Sciatic nerve (tissue), 2 donors: ENCODE measurements at regions not wholly inside any gene's neighbourhood (a gene's known extent, or its start where the extent isn't known, plus 50 kb on each side); places are given as distances from the start of the nearest gene placed in this dataset.

ENCODE experiments used
- ATAC-seq: fragments of 200-7000 bp; cut with Tn5 transposase; one replicate; pipeline ENCODE4 v1.9.1; 2020; ENCODE audit warnings: mild to moderate bottlenecking, moderate library complexity
- DNase-seq: peaks from one replicate; pipeline ENCODE4 v3.0.0-alpha.2; 2020; ENCODE audit warnings: low spot score
- intact Hi-C: fragments of 100-400 bp; cut with DNase I; formaldehyde crosslinking; loops from one replicate; pipeline ENCODE4 v1.14.2; 2022
- donor health status: DM: no; HTN: no; CAD: no.
- donor health status: DM: no; HTN: no; CAD: no.

DNA sequence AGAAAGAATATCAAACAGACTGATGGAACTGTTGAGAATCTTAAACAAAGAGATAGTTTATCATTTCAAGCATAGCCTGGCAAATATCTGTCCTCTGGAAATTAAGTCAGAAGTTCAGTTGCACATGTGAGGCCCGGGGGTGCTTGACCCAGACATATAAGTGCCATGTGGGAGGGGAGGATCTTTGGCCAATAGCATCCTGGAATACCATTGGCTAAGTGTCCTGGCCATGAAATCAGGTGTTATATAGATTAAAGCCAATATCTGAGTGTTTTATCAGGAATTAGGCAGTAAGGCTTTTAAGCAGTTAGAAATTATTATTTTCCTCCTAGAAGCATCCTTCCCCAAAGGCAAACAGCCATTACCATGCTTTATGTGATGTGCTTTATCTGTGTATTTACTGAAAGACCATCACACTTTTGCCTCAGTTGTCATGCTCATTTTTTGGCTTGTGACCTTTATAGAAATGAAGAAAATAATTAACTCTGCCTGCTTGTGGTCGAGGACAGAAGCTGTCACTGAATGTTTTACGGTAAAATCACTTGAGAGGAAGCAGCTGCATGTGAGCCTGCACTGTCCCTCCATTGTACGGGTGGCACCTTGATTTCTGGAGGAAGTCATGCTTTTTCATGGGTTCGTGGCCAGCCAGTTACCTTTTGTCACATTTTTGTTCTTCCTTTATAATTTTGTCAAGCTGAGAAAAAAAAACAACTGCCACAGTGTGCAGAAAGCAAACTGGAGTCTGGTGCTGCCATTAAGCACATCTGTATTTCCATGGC lies 259.9 kb upstream of the FMN2 start:
- DNase-seq (no peak), ATAC-seq (no peak)
- intact Hi-C loops: no loop called here

DNA sequence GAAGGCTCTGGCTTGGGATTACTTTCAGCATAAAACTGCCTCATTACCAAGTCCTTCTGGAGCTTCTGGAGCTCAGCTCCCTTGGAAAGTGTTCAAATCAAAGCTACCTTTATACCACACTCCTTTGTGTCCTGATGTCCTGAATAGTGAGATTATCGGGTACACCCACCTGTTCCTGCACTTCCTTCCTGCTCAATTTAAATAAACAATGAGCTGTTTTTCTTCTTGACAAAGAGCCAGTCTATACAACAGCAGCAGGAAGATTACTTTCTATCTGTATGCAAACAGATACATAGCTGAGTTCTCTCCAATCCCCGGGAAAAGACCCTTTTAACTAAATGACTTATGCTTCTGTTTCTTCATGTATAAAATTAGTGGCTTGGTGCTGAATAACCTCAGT lies 258.0 kb upstream of the FMN2 start:
- ATAC-seq: no peak
- no peak for DNase-seq
- intact Hi-C loops: no loop called here

DNA sequence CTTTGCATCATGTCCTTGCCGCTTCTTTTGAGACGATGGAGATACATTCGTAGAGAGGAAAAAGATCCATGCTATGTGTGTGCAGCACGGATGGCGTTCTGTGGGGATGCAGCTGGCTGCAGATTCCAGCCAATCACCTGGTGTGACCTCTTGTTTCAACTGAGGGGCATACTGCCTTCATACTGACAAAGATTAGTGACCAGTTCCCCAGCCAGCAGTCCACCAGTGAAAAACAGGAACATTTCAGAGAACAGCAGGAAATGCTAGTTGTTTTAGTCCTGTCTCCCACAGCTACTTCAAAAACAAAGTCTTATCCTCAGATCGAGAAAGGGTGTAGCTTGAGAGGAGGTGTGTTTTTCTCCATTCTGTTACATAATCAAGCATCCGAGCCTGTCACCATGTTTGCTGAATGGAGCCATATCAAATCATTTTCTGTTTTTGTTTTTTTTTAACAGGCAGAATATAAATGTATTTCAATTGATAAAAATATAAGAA lies 255.7 kb upstream of the FMN2 start:
- ATAC-seq: no peak
- intact Hi-C loops: no loop called here
- no peak for DNase-seq

DNA sequence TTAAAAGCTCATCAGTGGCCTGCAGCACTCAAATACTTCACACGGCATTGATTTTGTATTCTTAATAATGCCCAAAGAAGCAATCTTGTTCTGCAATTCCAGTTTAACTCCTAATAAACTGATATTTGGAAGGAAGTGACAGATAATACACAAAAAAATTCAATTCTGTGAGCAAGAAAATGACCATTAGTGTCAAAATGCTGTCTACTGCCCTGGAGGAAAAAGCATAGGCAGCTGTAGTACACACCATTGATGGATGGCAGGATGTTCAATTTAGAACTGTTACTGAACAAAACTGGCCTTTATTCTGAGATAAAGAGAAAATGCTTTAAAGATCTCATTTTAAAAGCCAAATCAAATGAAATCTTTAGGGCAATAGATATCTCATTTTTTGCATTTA lies 251.3 kb upstream of the FMN2 start:
- DNase-seq (no peak), ATAC-seq (no peak)
- intact Hi-C loops: no loop called here

DNA sequence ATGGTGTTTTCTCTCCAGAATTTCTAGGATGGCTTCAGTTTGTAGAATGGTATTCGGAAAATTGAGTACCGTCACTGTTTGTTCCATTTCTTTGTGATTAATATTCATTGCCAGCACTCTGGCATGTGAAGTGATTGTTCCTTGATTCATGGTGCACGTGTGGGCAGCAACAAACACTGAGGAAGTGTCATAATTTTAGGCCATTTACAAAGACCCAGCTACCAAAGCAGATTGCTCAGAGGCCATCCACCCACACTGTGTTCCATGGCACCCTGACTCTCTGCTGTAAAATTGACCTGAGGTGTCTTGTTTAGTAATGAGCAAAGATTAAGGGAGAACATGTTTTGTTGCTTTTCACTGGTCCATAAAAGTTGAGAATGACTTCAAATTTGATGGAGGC lies 250.9 kb upstream of the FMN2 start:
- DNase-seq (no peak), ATAC-seq (no peak)
- intact Hi-C loops: no loop called here

DNA sequence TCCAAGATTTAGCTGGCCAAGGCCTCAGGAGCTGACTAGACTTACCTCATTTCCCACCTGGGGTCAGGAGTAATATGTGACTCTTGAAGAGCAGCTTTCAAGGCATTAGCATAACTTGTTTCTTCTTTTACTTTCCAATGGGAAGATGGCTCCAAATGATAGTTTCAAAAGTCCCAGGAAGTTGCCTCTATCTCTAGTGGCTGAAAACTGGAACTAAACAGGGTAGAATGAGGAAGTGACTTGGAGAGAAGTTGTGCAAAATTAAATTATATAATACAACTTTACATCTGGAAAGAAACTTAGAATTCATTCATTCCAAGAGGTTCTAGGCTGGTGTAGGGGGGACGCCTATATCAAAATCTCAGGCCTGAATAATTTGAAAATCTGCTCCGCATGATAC lies 250.1 kb upstream of the FMN2 start:
- ATAC-seq (no peak), DNase-seq (no peak)
- intact Hi-C loops: no loop called here

DNA sequence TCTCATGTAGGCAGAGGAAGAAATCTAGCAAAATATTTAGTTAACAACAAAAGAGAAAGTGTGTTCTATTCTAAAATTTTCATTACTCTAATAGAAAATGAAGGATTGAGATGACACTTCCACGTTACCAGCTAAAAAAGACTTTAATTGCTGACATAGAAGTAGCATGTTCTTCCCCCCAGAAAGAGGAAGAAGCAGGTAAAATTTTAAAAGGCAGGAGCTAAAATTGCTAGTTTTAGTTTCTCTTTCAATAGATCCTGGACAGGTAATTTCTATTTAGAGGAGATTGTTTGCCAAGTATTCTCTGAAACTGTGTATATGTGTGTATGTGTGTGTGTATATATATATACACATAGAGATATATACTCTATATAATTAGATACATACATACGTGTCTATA lies 248.1 kb upstream of the FMN2 start:
- intact Hi-C loops: no loop called here
- no peak for ATAC-seq
- DNase-seq: no peak

DNA sequence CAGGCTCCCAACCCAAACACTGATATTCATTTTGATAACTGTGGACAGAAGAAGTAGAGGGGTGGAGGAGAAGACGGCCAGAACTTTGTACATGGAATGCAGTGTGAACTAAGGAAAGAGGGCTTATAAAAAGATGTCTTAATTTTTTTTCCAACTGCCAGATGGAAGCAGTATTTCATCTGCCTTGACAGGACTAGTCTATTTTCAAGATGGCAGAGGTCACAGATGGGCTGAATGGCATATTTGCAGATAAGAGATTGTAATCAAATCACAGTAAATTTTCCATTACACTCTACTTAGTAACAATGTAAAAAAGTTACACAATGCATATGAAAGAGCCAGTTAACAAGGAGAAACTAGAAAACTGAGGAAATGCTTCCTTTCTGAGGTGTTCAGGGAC lies 246.8 kb upstream of the FMN2 start:
- ATAC-seq (no peak), DNase-seq (no peak)
- intact Hi-C loops: no loop called here

DNA sequence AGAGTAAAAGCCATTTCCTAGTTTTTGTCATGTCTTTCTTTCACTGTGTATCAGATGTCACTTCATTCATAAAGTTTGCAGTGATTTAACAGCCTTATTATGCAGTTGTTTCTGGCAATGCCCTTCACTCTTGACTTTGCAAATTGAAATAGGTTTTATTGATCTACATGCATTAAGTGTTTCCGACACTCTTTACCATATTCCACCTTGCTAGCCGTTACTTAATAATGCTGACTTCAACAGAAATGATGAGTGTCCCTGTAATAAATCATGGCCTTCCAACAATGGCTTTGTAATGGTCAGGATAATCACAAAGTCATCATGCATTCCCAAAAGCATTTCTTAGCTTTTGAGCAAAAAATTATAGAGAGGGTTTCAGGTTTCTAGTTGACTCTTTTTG lies 236.8 kb upstream of the FMN2 start:
- DNase-seq (no peak), ATAC-seq (no peak)
- intact Hi-C loops: no loop called here

DNA sequence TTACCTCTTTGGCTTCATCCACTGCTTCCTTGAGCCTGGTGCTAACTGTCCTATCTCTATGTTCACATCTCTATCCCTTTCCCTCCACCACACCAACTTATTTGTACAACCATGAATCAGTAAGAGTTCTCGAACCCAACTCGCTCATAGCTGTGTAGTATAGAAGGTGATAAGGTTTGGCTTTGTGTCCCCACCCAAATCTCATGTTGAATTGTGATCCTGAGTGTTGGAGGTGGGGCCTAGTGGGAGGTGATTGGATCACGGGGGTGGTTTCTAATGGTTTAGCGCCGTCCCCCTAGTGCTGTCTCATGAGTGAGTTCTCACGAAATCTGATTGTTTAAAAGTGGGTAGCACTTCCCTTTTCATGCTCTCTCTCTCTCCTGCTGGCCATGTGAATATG lies 235.6 kb upstream of the FMN2 start:
- DNase-seq (no peak), ATAC-seq (no peak)
- intact Hi-C loops: no loop called here

DNA sequence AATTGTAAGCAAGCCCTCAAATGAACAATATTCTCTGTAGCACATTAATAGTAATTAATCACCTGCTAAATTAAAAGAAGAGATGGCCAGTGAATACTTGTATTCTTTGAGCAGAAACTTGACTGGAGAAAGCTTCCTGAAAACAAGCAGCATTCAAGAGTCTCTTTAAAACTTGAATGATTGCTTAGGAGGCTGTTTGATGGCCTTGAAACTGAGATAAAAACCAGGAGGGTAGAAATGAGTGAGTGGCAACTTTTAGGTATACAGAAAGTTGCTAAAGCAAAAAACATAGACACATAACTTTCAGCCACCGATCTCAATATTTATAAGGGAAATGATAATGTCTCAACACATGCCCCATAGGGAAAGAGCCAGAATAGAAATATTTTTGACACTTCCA lies 234.8 kb upstream of the FMN2 start:
- intact Hi-C loops: no loop called here
- no peak for DNase-seq
- no peak for ATAC-seq

DNA sequence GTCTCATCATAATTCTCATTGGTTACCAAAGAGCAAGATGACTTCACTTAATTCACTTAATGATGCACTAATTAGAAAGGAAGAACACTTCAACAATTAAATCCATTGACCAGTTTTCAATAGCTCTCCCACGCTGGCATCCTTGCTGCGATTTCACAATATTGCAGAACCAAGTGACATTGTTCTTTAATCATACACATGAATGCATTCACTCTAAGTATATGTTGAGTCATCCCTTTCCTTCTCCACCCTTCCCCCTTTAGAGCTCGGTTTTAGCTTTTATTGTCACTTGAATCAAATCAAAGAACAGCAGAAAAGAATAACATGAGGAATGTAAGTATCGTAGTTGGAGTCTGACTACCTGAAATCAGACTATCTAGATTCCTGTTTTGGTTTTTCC lies 233.6 kb upstream of the FMN2 start:
- intact Hi-C loops: no loop called here
- ATAC-seq (no peak), DNase-seq (no peak)

DNA sequence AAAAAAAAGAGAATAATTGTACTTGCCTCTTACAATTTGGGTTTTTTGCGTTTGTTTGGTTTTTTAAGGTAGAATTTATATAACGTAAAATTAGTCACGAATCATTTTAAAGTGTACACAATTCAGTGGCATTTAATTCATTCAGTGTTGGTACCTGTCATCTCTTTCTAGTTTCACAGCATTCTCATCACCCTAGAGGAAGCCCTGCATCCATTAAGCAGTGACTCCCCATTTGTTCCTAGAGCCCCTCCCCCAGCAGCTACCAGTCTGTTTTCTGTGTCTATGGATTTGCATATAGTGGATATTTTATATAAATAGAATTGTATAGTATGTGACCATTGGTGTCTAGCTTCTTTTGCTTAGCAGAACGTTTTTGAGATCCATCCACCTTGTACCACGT lies 233.2 kb upstream of the FMN2 start:
- intact Hi-C loops: no loop called here
- no peak for DNase-seq
- no peak for ATAC-seq

DNA sequence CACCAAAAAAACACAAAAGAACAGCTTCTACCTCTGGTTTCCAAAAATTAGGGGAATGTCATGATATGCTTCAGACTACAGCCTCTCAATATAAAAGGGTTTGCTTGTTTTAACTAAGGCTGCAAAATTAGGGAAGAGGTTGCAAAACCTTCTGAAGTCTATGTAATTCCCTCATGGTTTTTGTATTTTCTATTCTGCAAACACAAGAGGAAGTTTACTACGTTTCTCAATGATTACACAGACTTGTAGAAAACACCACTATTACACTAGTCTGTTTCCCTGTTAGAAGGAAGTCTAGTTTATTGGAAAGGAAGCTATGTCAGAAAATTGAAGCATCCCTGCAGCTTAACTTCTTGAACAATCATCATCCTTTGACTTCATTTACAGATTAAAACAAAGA lies 229.7 kb upstream of the FMN2 start:
- intact Hi-C loops: no loop called here
- ATAC-seq: no peak
- DNase-seq: no peak

DNA sequence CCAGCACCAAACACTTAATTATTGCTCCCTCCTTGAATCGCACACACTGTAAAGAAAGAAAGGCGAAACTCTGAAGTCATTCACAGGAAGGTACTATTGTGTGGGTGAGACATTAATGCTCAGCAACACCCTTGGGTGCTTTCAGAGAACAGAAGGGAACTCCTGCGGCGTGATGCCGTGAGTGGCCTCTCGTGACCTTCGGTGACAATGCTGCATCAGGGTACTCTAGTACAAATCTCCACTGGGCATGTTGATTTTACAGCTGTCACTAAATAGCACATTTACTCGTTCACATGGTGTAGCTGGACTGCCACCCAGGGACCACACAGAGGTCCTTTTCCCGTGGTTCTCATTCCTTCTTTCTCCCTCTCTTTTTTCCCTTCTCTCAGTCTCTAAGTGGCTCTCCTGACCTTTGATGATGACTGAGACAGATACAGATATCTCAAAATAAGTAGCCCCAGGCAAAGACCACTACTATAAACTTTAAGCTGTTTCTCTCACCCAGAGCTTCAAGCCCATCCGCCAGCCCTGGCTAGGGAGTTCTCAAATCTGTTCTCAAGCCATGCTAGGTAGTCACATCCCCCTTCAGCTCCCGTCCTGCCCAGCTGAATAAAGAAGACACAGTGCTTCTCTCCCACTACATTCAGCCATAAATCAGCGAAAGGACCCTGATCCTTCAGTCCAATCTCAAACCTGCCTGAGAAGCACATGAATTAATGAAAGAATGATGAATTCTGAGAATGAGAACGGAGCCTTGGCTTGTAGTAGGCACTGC lies 223.4 kb upstream of the FMN2 start:
- ATAC-seq (no peak), DNase-seq (no peak)
- intact Hi-C loops: no loop called here

DNA sequence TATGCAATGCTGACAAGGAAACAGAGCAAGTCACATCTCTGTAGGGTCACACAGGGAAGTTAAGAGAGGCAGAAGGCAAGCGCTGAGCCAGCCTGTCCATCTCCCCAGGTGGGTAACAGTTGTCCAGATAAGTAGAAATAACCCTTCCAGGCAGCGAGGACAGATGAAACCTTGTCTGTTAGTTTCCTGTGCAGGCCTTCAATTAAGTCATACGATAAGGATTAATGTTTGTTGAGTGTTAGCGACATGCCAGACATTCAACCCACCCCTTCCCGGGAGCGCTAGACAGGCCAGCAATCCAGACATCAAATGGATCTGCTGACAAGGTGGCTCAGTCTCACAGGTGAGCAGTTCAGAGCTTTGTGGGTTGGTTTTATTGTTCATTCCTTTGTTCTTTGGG lies 221.5 kb upstream of the FMN2 start:
- no peak for DNase-seq
- intact Hi-C loops: no loop called here
- no peak for ATAC-seq

DNA sequence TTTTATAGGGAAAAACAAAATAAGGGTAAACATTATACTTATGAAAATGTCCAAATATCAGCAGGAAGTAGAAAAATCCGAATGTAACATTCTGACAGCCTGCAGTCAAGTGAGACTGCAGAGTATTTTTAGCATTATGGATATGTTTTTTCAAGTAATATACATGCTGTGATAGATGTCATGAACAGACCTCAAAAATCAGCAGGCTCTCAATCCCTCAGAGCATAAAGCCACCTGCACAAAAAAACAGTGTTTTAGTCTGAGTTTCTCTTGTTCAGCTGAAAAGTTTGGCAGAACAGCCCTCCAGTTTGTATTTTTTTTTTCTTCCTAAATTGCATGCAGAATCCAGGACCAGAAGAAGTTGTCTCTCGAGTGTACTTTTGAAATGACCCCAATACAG lies 219.1 kb upstream of the FMN2 start:
- ATAC-seq: no peak
- DNase-seq: no peak
- intact Hi-C loops: no loop called here

DNA sequence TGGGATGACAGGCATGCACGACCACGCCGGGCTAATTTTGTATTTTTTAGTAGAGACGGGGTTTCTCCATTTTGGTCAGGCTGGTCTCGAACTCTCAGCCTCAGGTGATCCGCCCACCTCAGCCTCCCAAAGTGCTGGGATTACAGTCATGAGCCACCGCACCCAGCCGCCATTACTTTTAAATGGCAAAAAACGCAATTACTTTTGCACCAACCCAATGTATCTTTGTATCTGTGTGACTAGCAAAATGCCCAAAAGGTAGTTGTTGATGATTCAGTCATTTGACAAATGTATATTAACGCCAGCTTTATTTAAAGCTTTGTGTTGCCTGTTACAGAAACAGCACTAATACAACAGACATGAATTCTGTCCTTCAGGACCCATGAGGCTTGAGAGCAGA lies 216.9 kb upstream of the FMN2 start:
- intact Hi-C loops: no loop called here
- ATAC-seq (no peak), DNase-seq (no peak)

DNA sequence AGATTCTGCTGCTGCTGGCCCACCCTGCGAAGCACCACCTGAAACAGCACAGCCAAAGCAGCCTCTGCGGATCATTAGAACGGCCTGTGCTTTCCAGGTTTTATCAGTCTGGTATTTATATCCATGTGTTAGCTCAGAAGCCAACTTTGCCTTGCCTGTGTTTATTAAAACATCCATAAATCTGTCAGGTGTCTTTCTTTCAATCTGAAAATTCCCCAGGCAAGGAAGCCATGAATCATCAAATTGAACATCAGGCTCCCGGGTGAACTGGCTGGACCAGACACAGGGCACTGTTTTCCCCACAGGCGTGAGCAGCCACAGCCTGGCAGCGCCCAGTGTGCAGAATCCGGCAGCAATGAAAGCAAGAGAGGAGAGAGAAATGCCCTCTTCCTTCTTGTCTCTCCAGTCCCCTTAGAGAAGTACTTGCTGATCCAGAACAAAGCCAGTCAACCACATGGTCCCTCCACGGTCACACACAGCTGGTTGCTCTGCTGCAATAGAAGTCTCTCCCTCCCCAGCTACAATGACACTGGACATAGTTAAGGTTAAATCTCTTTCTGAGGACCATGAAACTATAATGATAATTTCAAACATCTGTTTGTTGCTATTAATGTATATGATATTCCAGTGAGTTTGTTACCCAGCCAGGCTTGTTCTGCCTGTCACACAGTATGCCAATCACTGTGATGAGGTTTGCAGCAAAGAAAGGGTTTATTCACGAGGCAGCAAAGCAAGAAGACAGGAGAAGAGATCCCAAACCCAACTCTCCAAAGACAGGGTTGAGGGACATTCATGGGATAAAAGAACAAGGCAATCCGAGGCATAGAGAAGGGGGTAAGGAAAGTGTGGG lies 212.1 kb upstream of the FMN2 start:
- intact Hi-C loops: no loop called here
- no peak for DNase-seq
- ATAC-seq: no peak

DNA sequence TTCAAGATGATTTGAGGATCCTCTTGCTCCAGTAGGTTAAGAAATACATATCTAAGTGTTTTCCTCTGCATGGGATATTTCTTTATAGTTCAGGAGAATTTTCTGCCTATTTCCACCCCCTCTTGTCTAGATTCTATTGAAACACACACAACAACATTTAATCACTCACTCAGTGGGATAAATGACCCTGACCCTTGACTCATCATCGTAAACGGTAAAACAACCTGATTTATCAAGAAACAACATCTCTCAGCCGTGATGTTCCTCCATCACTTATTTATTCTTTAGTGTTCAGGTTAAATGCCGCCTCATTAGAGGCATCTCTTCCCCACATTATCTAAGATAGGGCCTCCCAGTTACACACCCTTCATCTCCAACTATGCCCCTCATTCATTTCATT lies 208.7 kb upstream of the FMN2 start:
- intact Hi-C loops: no loop called here
- ATAC-seq (no peak), DNase-seq (no peak)
